PC-3 (cell line): ENCODE measurements at regions not wholly inside any gene's neighbourhood (a gene's known extent, or its start where the extent isn't known, plus 50 kb on each side); places are given as distances from the start of the nearest gene placed in this dataset.

ENCODE experiments used
- ATAC-seq: fragments of 200-7000 bp; cut with Tn5 transposase; 2 replicates; pipeline ENCODE4 v1.9.1; 2020; ENCODE audit warnings: mild to moderate bottlenecking, moderate library complexity
- BruUV-seq: library from RNA; stranded (reverse); fragments of 400-500 nt; replicated peaks from 2 replicates; lab custom pipeline; 2021; lab: Mats Ljungman, UMichigan
- CTCF ChIA-PET: fragments of 300-600 bp; sonication (Branson Sonifier 250); formaldehyde crosslinking; loops from one replicate; lab custom pipeline; 2022; ENCODE audit warnings: antibody characterized with exemption; lab: Charles Lee
- POLR2A ChIA-PET: fragments of 300-600 bp; sonication (Branson Sonifier 250); formaldehyde crosslinking; loops from one replicate; lab custom pipeline; 2022; ENCODE audit warnings: antibody characterized with exemption; ENCODE audit not compliant: unreplicated experiment; lab: Charles Lee
- DNase-seq: peaks from one replicate; pipeline ENCODE4 v3.0.0-alpha.2; 2015
- H2AFZ ChIP-seq: fragments of 300-600 bp; sonication (generic); 2 replicates; pipeline ENCODE4 v1.6.0; 2016; ENCODE audit warnings: antibody characterized with exemption, low read length
- H3F3A ChIP-seq: fragments of 300-600 bp; sonication (generic); one replicate; pipeline ENCODE4 v1.6.0; 2017; ENCODE audit warnings: antibody characterized with exemption, low read length, control low read depth, mild to moderate bottlenecking; ENCODE audit not compliant: unreplicated experiment
- H3K27ac ChIP-seq: fragments of 300-600 bp; sonication (generic); 2 replicates; pipeline ENCODE4 v1.5.1; 2016; ENCODE audit warnings: mild to moderate bottlenecking, low read length
- H3K27me3 ChIP-seq: fragments of 300-600 bp; sonication (generic); 2 replicates; pipeline ENCODE4 v1.6.1; 2016; ENCODE audit warnings: low read length, mixed read lengths
- H3K36me3 ChIP-seq: fragments of 300-600 bp; sonication (generic); 2 replicates; pipeline ENCODE4 v1.6.1; 2016; ENCODE audit warnings: low read depth, mixed run types, low read length, mixed read lengths
- H3K4me1 ChIP-seq: fragments of 300-600 bp; sonication (generic); 2 replicates; pipeline ENCODE4 v1.5.1; 2016; ENCODE audit warnings: low read length; ENCODE audit not compliant: insufficient read depth
- H3K4me2 ChIP-seq: fragments of 300-600 bp; sonication (generic); 2 replicates; pipeline ENCODE4 v1.6.0; 2016; ENCODE audit warnings: low read length
- H3K4me3 ChIP-seq: fragments of 300-600 bp; sonication (generic); 2 replicates; pipeline ENCODE4 v1.5.1; 2016; ENCODE audit warnings: mild to moderate bottlenecking, low read length, mixed read lengths
- H3K79me2 ChIP-seq: fragments of 300-600 bp; sonication (generic); 2 replicates; pipeline ENCODE4 v1.6.1; 2017; ENCODE audit warnings: low read length, mixed read lengths
- H3K9ac ChIP-seq: fragments of 300-600 bp; sonication (generic); 2 replicates; pipeline ENCODE4 v1.6.0; 2016; ENCODE audit warnings: mild to moderate bottlenecking, low read length
- H3K9me2 ChIP-seq: fragments of 300-600 bp; sonication (generic); replicated peaks from 2 replicates; pipeline ENCODE4 v1.6.1; 2016; ENCODE audit warnings: mixed run types, low read length, mixed read lengths
- H3K9me3 ChIP-seq: fragments of 300-600 bp; sonication (generic); 2 replicates; pipeline ENCODE4 v1.6.1; 2016; ENCODE audit warnings: low read length, mixed read lengths
- H4K20me1 ChIP-seq: fragments of 300-600 bp; sonication (generic); 2 replicates; pipeline ENCODE4 v1.6.1; 2016; ENCODE audit warnings: low read length, mixed read lengths
- CTCF ChIP-seq: fragments of 300-600 bp; sonication (generic); conservative IDR thresholded peaks from 2 replicates; pipeline ENCODE4 v1.5.1; 2017; ENCODE audit warnings: antibody characterized with exemption, low read depth, mild to moderate bottlenecking, low read length
- EZH2 ChIP-seq: fragments of 300-600 bp; sonication (generic); IDR thresholded peaks from one replicate; pipeline ENCODE4 v1.6.1; 2017; ENCODE audit warnings: antibody characterized with exemption, mild to moderate bottlenecking, low read length; ENCODE audit not compliant: unreplicated experiment
- EZH2phosphoT487 ChIP-seq: fragments of 300-600 bp; sonication (generic); IDR thresholded peaks from 2 replicates; pipeline ENCODE4 v1.6.1; 2018; ENCODE audit warnings: mild to moderate bottlenecking, antibody characterized with exemption, low read length, borderline replicate concordance
- intact Hi-C: fragments of 100-400 bp; cut with micrococcal nuclease; formaldehyde crosslinking; loops from 2 replicates; pipeline ENCODE4 v1.9.0; 2023

- no peak overlapping the region for H2AFZ ChIP-seq
- H3K27me3 ChIP-seq: no peaks in the 10 kb centered on the region
- H3K36me3 ChIP-seq: no peaks in the 10 kb centered on the region
- intact Hi-C loops: no loop called here
- BruUV-seq: no TSS peak
- ATAC-seq: no peak
- H3F3A ChIP-seq: no peaks in the 10 kb centered on the region
- no peak overlapping the region for H3K9ac ChIP-seq
- H3K9me3 ChIP-seq: no peaks in the 10 kb centered on the region
- ChIA-PET POLR2A (no interaction called here), CTCF (no interaction called here)
- H3K4me1 ChIP-seq: peaks cover 4% of the 10 kb centered on the region; the same call in 1 of the 2 replicates
- H3K27ac ChIP-seq: no peak overlapping the region
- DNase-seq: peak; percentile 14
- H3K79me2 ChIP-seq: no peaks in the 10 kb centered on the region
- no peak overlapping the region for H3K4me2 ChIP-seq
- no peaks in the 10 kb centered on the region for H3K9me2 ChIP-seq
- H4K20me1 ChIP-seq: no peaks in the 10 kb centered on the region
- no peak overlapping the region for H3K4me3 ChIP-seq
- TF ChIP-seq CTCF (no peak), EZH2phosphoT487 (no peak), EZH2 (no peak)
Measured at GRCh38 chr4:177582992-177583391, 140.8 kb upstream of the AGA start.

GRCh38 chr4:177587989-177588388 is 145.8 kb upstream of the AGA start:
- CTCF ChIA-PET: no interaction called here
- POLR2A ChIA-PET: no interaction called here
- H3K27me3 ChIP-seq: no peaks in the 10 kb centered on the region
- no peak overlapping the region for H3K9ac ChIP-seq
- no peaks in the 10 kb centered on the region for H3K36me3 ChIP-seq
- H3K4me1 ChIP-seq: peaks cover 3% of the 10 kb centered on the region; the same call in 1 of the 2 replicates
- H3K27ac ChIP-seq: no peak overlapping the region
- H3F3A ChIP-seq: no peaks in the 10 kb centered on the region
- H3K4me2 ChIP-seq: no peak overlapping the region
- no peaks in the 10 kb centered on the region for H3K9me3 ChIP-seq
- H4K20me1 ChIP-seq: no peaks in the 10 kb centered on the region
- DNase-seq (no peak), ATAC-seq (no peak)
- no peak overlapping the region for H2AFZ ChIP-seq
- intact Hi-C loops: no loop called here
- BruUV-seq: no TSS peak
- no peaks in the 10 kb centered on the region for H3K79me2 ChIP-seq
- no peaks in the 10 kb centered on the region for H3K9me2 ChIP-seq
- no peak overlapping the region for H3K4me3 ChIP-seq
- no peak for TF ChIP-seq EZH2
- TF ChIP-seq EZH2phosphoT487: no peak
- no peak for TF ChIP-seq CTCF

- Histone ChIP-seq H3K9ac (no peak overlapping the region), H3K36me3 (no peaks in the 10 kb centered on the region), H3K4me3 (no peak overlapping the region), H3K9me3 (no peaks in the 10 kb centered on the region), H3K4me2 (no peak overlapping the region), H3F3A (no peaks in the 10 kb centered on the region), H3K27me3 (no peaks in the 10 kb centered on the region), H3K79me2 (no peaks in the 10 kb centered on the region), H3K27ac (no peak overlapping the region), H4K20me1 (no peaks in the 10 kb centered on the region), H3K4me1 (peaks cover 9% of the 10 kb centered on the region), H3K9me2 (no peaks in the 10 kb centered on the region), H2AFZ (no peak overlapping the region)
- no peak for DNase-seq
- TF ChIP-seq EZH2phosphoT487 (no peak), EZH2 (no peak), CTCF (no peak)
- POLR2A ChIA-PET: no interaction called here
- ATAC-seq: no peak
- intact Hi-C loops: no loop called here
- CTCF ChIA-PET: no interaction called here
- no TSS peak for BruUV-seq
Measured at GRCh38 chr4:177595386-177595785, 153.1 kb upstream of the AGA start.
